GM12878 (cell line): ENCODE measurements at regions not wholly inside any gene's neighbourhood (a gene's known extent, or its start where the extent isn't known, plus 50 kb on each side); places are given as distances from the start of the nearest gene placed in this dataset.

ENCODE experiments used
- BHLHE40 ChIP-seq, 2 experiments: fragments of 450-650 bp in 1 of 2; IDR thresholded peaks; 2 replicates each; pipeline ENCODE4 v1.6.1; 2011 to 2017; ENCODE audit warnings: low read depth in 2 of 2, borderline replicate concordance in 1 of 2, improper control_type of control experiment in 1 of 2, low read length in 1 of 2, mild to moderate bottlenecking in 1 of 2
- EP300 ChIP-seq, 2 experiments: fragments of 150-350 bp in 1 of 2; IDR thresholded peaks; 2 replicates each; pipeline ENCODE4 v1.6.1; 2011 to 2012; ENCODE audit warnings: low read depth in 2 of 2, low read length in 2 of 2, borderline replicate concordance in 1 of 2, improper control_type of control experiment in 1 of 2, inconsistent platforms in 1 of 2; ENCODE audit not compliant: control insufficient read depth in 1 of 2
- EZH2 ChIP-seq: IDR thresholded peaks from 2 replicates; pipeline ENCODE4 v1.6.1; 2012; ENCODE audit warnings: low read depth, mild to moderate bottlenecking, control low read depth, inconsistent platforms, low read length, borderline replicate concordance; ENCODE audit not compliant: control insufficient read depth
- JUND ChIP-seq: IDR thresholded peaks from 2 replicates; pipeline ENCODE4 v1.6.1; 2012; ENCODE audit warnings: low read depth, mild to moderate bottlenecking, low read length, improper control_type of control experiment, moderate library complexity
- SIN3A ChIP-seq: IDR thresholded peaks from 2 replicates; pipeline ENCODE4 v1.6.1; 2012; ENCODE audit warnings: low read depth, low read length, improper control_type of control experiment

DNA sequence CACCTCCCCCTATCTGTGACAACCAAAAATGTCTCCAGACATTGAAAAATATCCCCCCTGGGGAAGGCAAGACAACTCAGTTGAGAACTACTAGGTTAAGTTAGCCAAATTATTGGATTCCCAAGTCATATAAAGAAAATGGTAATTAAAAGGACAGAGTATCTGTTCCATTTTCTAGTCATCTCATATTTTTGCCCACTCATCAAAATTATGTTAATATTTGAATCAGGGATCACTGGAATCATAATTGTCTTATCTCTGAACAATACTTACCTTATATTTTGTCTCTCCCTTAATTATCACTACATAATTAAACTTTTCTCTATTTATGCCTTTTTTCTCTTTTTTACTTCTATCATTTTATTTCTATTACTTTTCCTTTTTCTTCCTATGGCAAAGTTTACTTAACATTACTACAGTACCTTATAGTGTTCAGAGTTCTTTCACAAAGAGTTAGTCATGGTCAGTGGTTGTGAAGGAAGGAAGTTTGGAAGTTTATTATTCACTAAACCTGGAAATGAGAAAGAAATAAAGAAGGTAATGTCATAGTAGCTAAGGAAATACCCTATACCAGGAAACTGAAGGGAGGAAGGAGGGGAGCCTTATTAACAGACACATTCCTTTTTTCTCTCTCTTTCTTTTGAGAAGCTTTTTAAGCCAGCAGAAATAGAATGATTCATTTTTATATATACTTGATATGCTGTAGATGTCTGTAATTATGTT, 332.9 kb downstream of the COL12A1 start:
- TF ChIP-seq EZH2 (no peak), SIN3A (no peak), JUND (no peak), EP300 (IDR thresholded peaks at IDR 0.05; ENCODE audit: borderline replicate concordance in 1 of 2, control insufficient read depth in 1 of 2, low read depth in 2 of 2, low read length in 2 of 2) (no peak), BHLHE40 (IDR thresholded peaks at IDR 0.05; ENCODE audit: borderline replicate concordance in 1 of 2, low read depth in 2 of 2, low read length in 1 of 2) (no peak)
